Heart left ventricle (tissue), 16 donors: ENCODE measurements at regions not wholly inside any gene's neighbourhood (a gene's known extent, or its start where the extent isn't known, plus 50 kb on each side); places are given as distances from the start of the nearest gene placed in this dataset.

Experiments
- ATAC-seq, 4 donors: fragments of 200-7000 bp; cut with Tn5 transposase; one replicate each; pipeline ENCODE4 v1.9.1; 2020 to 2022; ENCODE audit warnings: moderate library complexity in 4 of 4, mild to moderate bottlenecking in 3 of 4, moderate number of reproducible peaks in 1 of 4
- DNase-seq, 5 donors: peaks; one replicate each; pipeline ENCODE4 v3.0.0-alpha.2; 2020
- H3K27ac ChIP-seq, 12 donors: fragments of 200-600 bp; sonication (generic) in 4 of 12; one replicate each; pipeline versions ENCODE4 v1.5.0 to v1.8.0; 2016 to 2022; ENCODE audit warnings: mild to moderate bottlenecking in 2 of 12
- H3K27me3 ChIP-seq, 9 donors: fragments of 200-600 bp; sonication (generic) in 2 of 9; one replicate each; pipeline versions ENCODE4 v1.5.1 to v1.8.0; 2016 to 2022; ENCODE audit warnings: mild to moderate bottlenecking in 3 of 9
- H3K36me3 ChIP-seq, 9 donors: fragments of 200-600 bp; sonication (generic) in 2 of 9; one replicate each; pipeline versions ENCODE4 v1.5.0 to v1.8.0; 2018 to 2022; ENCODE audit warnings: mild to moderate bottlenecking in 2 of 9
- H3K4me1 ChIP-seq, 12 donors: fragments of 200-600 bp; sonication (generic) in 4 of 12; one replicate each; pipeline versions ENCODE4 v1.5.0 to v1.8.0; 2016 to 2022; ENCODE audit warnings: mild to moderate bottlenecking in 3 of 12
- H3K4me3 ChIP-seq, 12 donors: fragments of 200-600 bp; sonication (generic) in 4 of 12; one replicate each; pipeline versions ENCODE4 v1.5.0 to v1.8.0; 2017 to 2022; ENCODE audit warnings: mild to moderate bottlenecking in 9 of 12, moderate library complexity in 4 of 12
- H3K9me3 ChIP-seq, 12 donors: fragments of 200-600 bp; sonication (generic) in 4 of 12; one replicate each; pipeline versions ENCODE4 v1.5.0 to v1.8.0; 2016 to 2022; ENCODE audit warnings: mild to moderate bottlenecking in 1 of 12
- CTCF ChIP-seq, 12 donors: fragments of 200-600 bp; sonication (generic) in 4 of 12; IDR thresholded peaks; one replicate each; pipeline versions ENCODE4 v1.5.0 to v1.8.0; 2018 to 2022; ENCODE audit warnings: antibody characterized with exemption in 12 of 12, mild to moderate bottlenecking in 5 of 12
- POLR2A ChIP-seq, 2 donors: fragments of 450-650 bp; IDR thresholded peaks; one replicate each; pipeline ENCODE4 v1.6.1; 2017; ENCODE audit warnings: antibody characterized with exemption in 2 of 2, mild to moderate bottlenecking in 2 of 2, moderate library complexity in 2 of 2
- WGBS, 4 donors: extraction: QIAGEN DNeasy Blood & Tissue Kit in 2 of 4; methylation state at CpG; one replicate each; pipeline versions ENCODE4 v1.1.5 to v1.1.7; 2013 to 2018; 5-methylcytosine and 5-hydroxymethylcytosine counted together
- intact Hi-C, 10 donors: fragments of 100-400 bp; cut with DNase I; formaldehyde crosslinking; loops; one replicate each; pipeline versions ENCODE4 v1.11.1 to v1.14.2; 2022
- donor health status: ischemic (EF 13 %, LVEDD 7.1; RV severe dilation, severe dysfunction).
- donor health status: healthy with polysubstance abuse.
- donor health status: DM: no; HTN: yes; CAD: no.
- donor health status: DM: no; HTN: no; CAD: no.
- donor health status: ischemic (EF 25% LVEDD 6.9; RV normal size, moderate dysfunction).
- donor health status: ischemic (EF 25% LVEDD 5.7; RV mildly dilated, moderate dysfunction).
- donor health status: healthy.
- donor health status: DM: yes; HTN: yes; CAD: no.
- donor health status: ischemic (EF 35%, LVEDD 5.7; RV mildly dilated, moderate dysfunction).
- donor health status: nonischemic (EF 11% LVEDD 7.7; RV severe dilation, severe dysfunction).
- donor health status: DM: yes; HTN: yes; CAD: no.
- donor health status: PGD.
- donor health status: ischemic (EF 29% LVEDD 5.4; RV normal size, mild dysfunction).
- donor health status: nonischemic (EF 23%, LVEDD 6.1; RV moderate dilation, normal function).

GRCh38 chr16:82248677-82249076 is 78.7 kb upstream of the MPHOSPH6 start:
- DNase-seq = no peak
- 40 to 100% (median 68%) methylated on average over 1 of the region's 1 CpG for WGBS, 4 donors

GRCh38 chr16:82248012-82248656 is 78.1 kb upstream of the MPHOSPH6 start:
- H3K9me3 ChIP-seq = peaks cover 0 to 12% (median 0%) of the 10 kb centered on the region in 12 donors
- ATAC-seq = no peak
- intact Hi-C loops = no loop called here
- no peaks in the 10 kb centered on the region for H3K36me3 ChIP-seq
- H3K27me3 ChIP-seq = no peaks in the 10 kb centered on the region
- H3K27ac ChIP-seq = no peak overlapping the region
- 65 to 76% (median 73%) methylated on average over 5 of the region's 5 CpGs for WGBS, 4 donors
- TF ChIP-seq POLR2A (IDR thresholded peaks at IDR 0.05) = no peak
- TF ChIP-seq CTCF (IDR thresholded peaks at IDR 0.05) = no peak
- no peak overlapping the region for H3K4me3 ChIP-seq
- no peak for DNase-seq
- H3K4me1 ChIP-seq = no peaks in the 10 kb centered on the region

More at GRCh38 chr16:82248677-82249076, 78.7 kb upstream of the MPHOSPH6 start:
- TF ChIP-seq CTCF (IDR thresholded peaks at IDR 0.05) = no peak
- intact Hi-C loops = no loop called here
- H3K9me3 ChIP-seq = peaks cover 0 to 11% (median 0%) of the 10 kb centered on the region in 12 donors
- H3K27ac ChIP-seq = no peak overlapping the region
- no peaks in the 10 kb centered on the region for H3K36me3 ChIP-seq
- no peaks in the 10 kb centered on the region for H3K4me1 ChIP-seq
- H3K4me3 ChIP-seq = no peak overlapping the region
- H3K27me3 ChIP-seq = no peaks in the 10 kb centered on the region
- ATAC-seq = peak in 2 of 4 donors; percentile 41 to 46

- peaks cover 0 to 12% (median 0%) of the 10 kb centered on the region in 12 donors for H3K9me3 ChIP-seq
- intact Hi-C loops = no loop called here
- no peaks in the 10 kb centered on the region for H3K36me3 ChIP-seq
- DNase-seq (no peak), ATAC-seq (no peak)
- no peak overlapping the region for H3K4me3 ChIP-seq
- no peak overlapping the region for H3K27ac ChIP-seq
- WGBS, 4 donors = 83 to 94% (median 90%) methylated on average over 9 of the region's 9 CpGs
- no peak for TF ChIP-seq POLR2A (IDR thresholded peaks at IDR 0.05)
- no peak for TF ChIP-seq CTCF (IDR thresholded peaks at IDR 0.05)
- no peaks in the 10 kb centered on the region for H3K4me1 ChIP-seq
- peaks cover 0 to 12% (median 0%) of the 10 kb centered on the region in 9 donors for H3K27me3 ChIP-seq
Measured at GRCh38 chr16:82242201-82242600, 72.2 kb upstream of the MPHOSPH6 start.

- Histone ChIP-seq H3K36me3 (no peaks in the 10 kb centered on the region), H3K27me3 (peaks cover 0 to 12% (median 0%) of the 10 kb centered on the region in 9 donors), H3K9me3 (peaks cover 0 to 12% (median 0%) of the 10 kb centered on the region in 12 donors), H3K4me1 (no peaks in the 10 kb centered on the region), H3K27ac (no peak overlapping the region), H3K4me3 (no peak overlapping the region)
- no peak for ATAC-seq
- 79 to 85% (median 82%) methylated on average over 5 of the region's 5 CpGs for WGBS, 4 donors
- intact Hi-C loops = no loop called here
- TF ChIP-seq CTCF (IDR thresholded peaks at IDR 0.05) (no peak), POLR2A (IDR thresholded peaks at IDR 0.05) (no peak)
- no peak for DNase-seq
Measured at GRCh38 chr16:82241469-82242052, 71.5 kb upstream of the MPHOSPH6 start.
